ENCODE measurements at regions not wholly inside any gene's neighbourhood (a gene's known extent, or its start where the extent isn't known, plus 50 kb on each side); places are given as distances from the start of the nearest gene placed in this dataset.

DNA sequence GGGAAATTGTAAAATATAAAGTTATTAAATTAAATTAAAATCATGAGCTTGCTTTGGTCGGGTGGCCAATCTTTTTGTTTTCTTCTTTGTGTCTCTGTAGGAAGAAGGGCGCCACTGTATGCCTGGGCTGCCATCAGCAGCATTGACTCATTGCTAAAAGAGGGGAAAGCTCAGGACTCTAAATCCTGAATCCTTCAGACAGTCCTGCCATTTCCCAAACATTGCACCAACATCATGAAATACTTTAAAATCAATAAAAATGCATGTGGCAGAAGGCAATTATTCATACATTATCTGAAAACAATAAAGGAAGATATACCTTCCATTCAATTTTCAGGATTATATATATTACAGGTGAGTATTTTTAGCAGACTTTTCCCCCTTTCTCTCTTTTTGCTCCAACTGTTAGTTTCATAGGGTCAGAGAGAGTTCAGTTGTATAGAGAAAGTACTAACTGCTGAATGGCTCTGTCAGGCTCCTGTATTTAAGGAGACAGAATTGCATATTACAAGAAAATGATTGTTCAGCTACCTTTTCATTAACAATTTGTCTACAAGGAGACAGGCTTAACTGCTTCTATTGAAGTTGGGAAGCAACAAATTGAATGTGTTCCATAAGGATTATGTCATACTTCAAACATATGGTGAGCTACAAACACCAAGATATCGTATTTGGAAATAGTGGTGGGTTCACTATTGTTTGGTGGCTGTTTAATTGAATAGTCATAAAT is 95.7 kb downstream of the ATPSCKMT start:
- DNase-seq (ENCODE audit: low read depth, low spot score) (no peak), FAIRE-seq (no peak)
- Histone ChIP-seq H3K4me1 (ENCODE audit: control insufficient read depth, extremely low read depth, insufficient read depth, low read length) (no peaks in the 10 kb centered on the region), H3K27ac (ENCODE audit: control insufficient read depth, insufficient read depth, low read length) (no peak overlapping the region), H3K9me1 (ENCODE audit: control insufficient read depth, extremely low read depth, insufficient read depth, low read length) (no peaks in the 10 kb centered on the region), H3K79me2 (ENCODE audit: control insufficient read depth, insufficient read depth, low read length) (no peaks in the 10 kb centered on the region), H3K4me3 (ENCODE audit: control insufficient read depth in 2 of 3, extremely low read depth in 1 of 3, insufficient read depth in 2 of 3, low read depth in 1 of 3, low read length in 3 of 3) (no peak overlapping the region), H3K9me3 (ENCODE audit: control insufficient read depth, low read depth, low read length) (no peaks in the 10 kb centered on the region), H3K4me2 (ENCODE audit: control insufficient read depth, extremely low read depth, insufficient read depth, low read depth, low read length) (no peak overlapping the region), H4K20me1 (ENCODE audit: control insufficient read depth, extremely low read depth, insufficient read depth, low read length) (no peaks in the 10 kb centered on the region), H3K36me3 (ENCODE audit: control insufficient read depth in 2 of 2, extremely low read depth in 1 of 2, insufficient read depth in 2 of 2, low read length in 2 of 2) (no peaks in the 10 kb centered on the region), H3K9ac (ENCODE audit: control insufficient read depth, extremely low read depth, insufficient read depth, low read length) (no peak overlapping the region), H2AFZ (ENCODE audit: control insufficient read depth, low read length) (no peak overlapping the region), H3K27me3 (ENCODE audit: control insufficient read depth, extremely low read depth, insufficient read depth, low read length) (no peaks in the 10 kb centered on the region)
- dilution Hi-C loops (cut with MboI; ENCODE audit: extremely low pct_ligation_motif_present, low sequenced_read_pairs), result no loop called here
- TF ChIP-seq EZH2 (IDR thresholded peaks at IDR 0.05; ENCODE audit: low read length), result no peak
- TF ChIP-seq, protein P1, sequence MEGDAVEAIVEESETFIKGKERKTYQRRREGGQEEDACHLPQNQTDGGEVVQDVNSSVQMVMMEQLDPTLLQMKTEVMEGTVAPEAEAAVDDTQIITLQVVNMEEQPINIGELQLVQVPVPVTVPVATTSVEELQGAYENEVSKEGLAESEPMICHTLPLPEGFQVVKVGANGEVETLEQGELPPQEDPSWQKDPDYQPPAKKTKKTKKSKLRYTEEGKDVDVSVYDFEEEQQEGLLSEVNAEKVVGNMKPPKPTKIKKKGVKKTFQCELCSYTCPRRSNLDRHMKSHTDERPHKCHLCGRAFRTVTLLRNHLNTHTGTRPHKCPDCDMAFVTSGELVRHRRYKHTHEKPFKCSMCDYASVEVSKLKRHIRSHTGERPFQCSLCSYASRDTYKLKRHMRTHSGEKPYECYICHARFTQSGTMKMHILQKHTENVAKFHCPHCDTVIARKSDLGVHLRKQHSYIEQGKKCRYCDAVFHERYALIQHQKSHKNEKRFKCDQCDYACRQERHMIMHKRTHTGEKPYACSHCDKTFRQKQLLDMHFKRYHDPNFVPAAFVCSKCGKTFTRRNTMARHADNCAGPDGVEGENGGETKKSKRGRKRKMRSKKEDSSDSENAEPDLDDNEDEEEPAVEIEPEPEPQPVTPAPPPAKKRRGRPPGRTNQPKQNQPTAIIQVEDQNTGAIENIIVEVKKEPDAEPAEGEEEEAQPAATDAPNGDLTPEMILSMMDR (optimal IDR thresholded peaks at IDR 0.05 in 1 of 3, IDR thresholded peaks at IDR 0.05 in 1 of 3, conservative IDR thresholded peaks at IDR 0.05 in 1 of 3; ENCODE audit: extremely low read depth in 1 of 3, insufficient read depth in 2 of 3, low read length in 3 of 3), result no peak

DNA sequence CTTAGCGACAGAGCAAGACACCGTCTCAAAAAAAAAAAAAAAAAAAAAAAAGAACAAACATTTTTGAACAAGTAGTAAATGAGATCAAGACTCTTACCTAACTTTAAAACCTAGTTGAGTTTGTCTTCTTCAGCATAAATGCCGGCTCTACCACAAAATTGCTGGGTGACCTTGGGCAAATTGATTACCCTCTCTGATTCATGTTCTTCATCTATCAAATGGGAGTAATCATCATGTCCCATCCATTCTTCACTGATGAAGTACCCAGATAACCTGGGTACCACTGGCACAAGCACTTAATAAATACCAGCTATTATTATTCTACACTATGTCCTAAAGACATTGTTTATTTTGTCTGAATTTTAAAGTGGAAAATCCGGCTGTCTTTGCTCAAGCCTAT is 96.3 kb downstream of the ATPSCKMT start:
- no peaks in the 10 kb centered on the region for H3K9me1 ChIP-seq (ENCODE audit: control insufficient read depth, extremely low read depth, insufficient read depth, low read length)
- no peak overlapping the region for H3K4me3 ChIP-seq (ENCODE audit: control insufficient read depth in 2 of 3, extremely low read depth in 1 of 3, insufficient read depth in 2 of 3, low read depth in 1 of 3, low read length in 3 of 3)
- no peaks in the 10 kb centered on the region for H3K9me3 ChIP-seq (ENCODE audit: control insufficient read depth, low read depth, low read length)
- H4K20me1 ChIP-seq (ENCODE audit: control insufficient read depth, extremely low read depth, insufficient read depth, low read length), result no peaks in the 10 kb centered on the region
- dilution Hi-C loops (cut with MboI; ENCODE audit: extremely low pct_ligation_motif_present, low sequenced_read_pairs), result no loop called here
- TF ChIP-seq EZH2 (IDR thresholded peaks at IDR 0.05; ENCODE audit: low read length), result no peak
- TF ChIP-seq, protein P1 (optimal IDR thresholded peaks at IDR 0.05 in 1 of 3, IDR thresholded peaks at IDR 0.05 in 1 of 3, conservative IDR thresholded peaks at IDR 0.05 in 1 of 3; ENCODE audit: extremely low read depth in 1 of 3, insufficient read depth in 2 of 3, low read length in 3 of 3), result no peak
- no peaks in the 10 kb centered on the region for H3K36me3 ChIP-seq (ENCODE audit: control insufficient read depth in 2 of 2, extremely low read depth in 1 of 2, insufficient read depth in 2 of 2, low read length in 2 of 2)
- H3K4me1 ChIP-seq (ENCODE audit: control insufficient read depth, extremely low read depth, insufficient read depth, low read length), result no peaks in the 10 kb centered on the region
- no peak overlapping the region for H2AFZ ChIP-seq (ENCODE audit: control insufficient read depth, low read length)
- H3K27ac ChIP-seq (ENCODE audit: control insufficient read depth, insufficient read depth, low read length), result no peak overlapping the region
- no peak overlapping the region for H3K9ac ChIP-seq (ENCODE audit: control insufficient read depth, extremely low read depth, insufficient read depth, low read length)
- no peaks in the 10 kb centered on the region for H3K27me3 ChIP-seq (ENCODE audit: control insufficient read depth, extremely low read depth, insufficient read depth, low read length)
- H3K79me2 ChIP-seq (ENCODE audit: control insufficient read depth, insufficient read depth, low read length), result no peaks in the 10 kb centered on the region
- DNase-seq (ENCODE audit: low read depth, low spot score) (no peak), FAIRE-seq (no peak)
- H3K4me2 ChIP-seq (ENCODE audit: control insufficient read depth, extremely low read depth, insufficient read depth, low read depth, low read length), result no peak overlapping the region
